ENCODE measurements at regions not wholly inside any gene's neighbourhood (a gene's known extent, or its start where the extent isn't known, plus 50 kb on each side); places are given as distances from the start of the nearest gene placed in this dataset.

GRCh38 chr14:97779140-97779539, 982.0 kb downstream of the VRK1 start:
- TF ChIP-seq POLR2AphosphoS5 (IDR thresholded peaks at IDR 0.05; ENCODE audit: low read depth, low read length) (no peak), POLR2A (IDR thresholded peaks at IDR 0.05; ENCODE audit: low read depth, low read length) (no peak), TAF1 (IDR thresholded peaks at IDR 0.05; ENCODE audit: low read depth, low read length) (no peak), PAX5 (IDR thresholded peaks at IDR 0.05; ENCODE audit: insufficient read depth, low read length, severe bottlenecking) (no peak), SPI1 (IDR thresholded peaks at IDR 0.05; ENCODE audit: low read depth, low read length) (no peak)

Data from GM12891 (cell line).